OCI-LY7 (cell line): ENCODE measurements at regions not wholly inside any gene's neighbourhood (a gene's known extent, or its start where the extent isn't known, plus 50 kb on each side); places are given as distances from the start of the nearest gene placed in this dataset.

Source experiments
- CTCF ChIP-seq: fragments of 200-600 bp; sonication (generic); conservative IDR thresholded peaks from 2 replicates; pipeline ENCODE4 v1.5.1; 2014; ENCODE audit warnings: mild to moderate bottlenecking, antibody characterized with exemption, low read length, moderate library complexity, mixed read lengths
- EZH2phosphoT487 ChIP-seq: fragments of 200-600 bp; sonication (generic); IDR thresholded peaks from 2 replicates; pipeline ENCODE4 v1.6.1; 2018; ENCODE audit warnings: low read depth, borderline replicate concordance, mild to moderate bottlenecking, mixed run types, antibody characterized with exemption, low read length, moderate library complexity, mixed read lengths

- TF ChIP-seq CTCF = no peak
- no peak for TF ChIP-seq EZH2phosphoT487
Observed at GRCh38 chr17:74094651-74095050, 108.8 kb upstream of the RPL38 start.
